NCI-H2107 treated with DMSO at 0.1 percent for 48 hours (cell line): ENCODE measurements at regions not wholly inside any gene's neighbourhood (a gene's known extent, or its start where the extent isn't known, plus 50 kb on each side); places are given as distances from the start of the nearest gene placed in this dataset.
"Not testable (repeated sequence)": the region's sequence is repeated elsewhere in the genome, so short reads cannot be mapped to it uniquely, and the experiment has no call there.

Experiments
- DNase-seq: peaks from one replicate; lab custom pipeline; 2025; ENCODE audit not compliant: unreplicated experiment; lab: John Stamatoyannopoulos, UW

DNA sequence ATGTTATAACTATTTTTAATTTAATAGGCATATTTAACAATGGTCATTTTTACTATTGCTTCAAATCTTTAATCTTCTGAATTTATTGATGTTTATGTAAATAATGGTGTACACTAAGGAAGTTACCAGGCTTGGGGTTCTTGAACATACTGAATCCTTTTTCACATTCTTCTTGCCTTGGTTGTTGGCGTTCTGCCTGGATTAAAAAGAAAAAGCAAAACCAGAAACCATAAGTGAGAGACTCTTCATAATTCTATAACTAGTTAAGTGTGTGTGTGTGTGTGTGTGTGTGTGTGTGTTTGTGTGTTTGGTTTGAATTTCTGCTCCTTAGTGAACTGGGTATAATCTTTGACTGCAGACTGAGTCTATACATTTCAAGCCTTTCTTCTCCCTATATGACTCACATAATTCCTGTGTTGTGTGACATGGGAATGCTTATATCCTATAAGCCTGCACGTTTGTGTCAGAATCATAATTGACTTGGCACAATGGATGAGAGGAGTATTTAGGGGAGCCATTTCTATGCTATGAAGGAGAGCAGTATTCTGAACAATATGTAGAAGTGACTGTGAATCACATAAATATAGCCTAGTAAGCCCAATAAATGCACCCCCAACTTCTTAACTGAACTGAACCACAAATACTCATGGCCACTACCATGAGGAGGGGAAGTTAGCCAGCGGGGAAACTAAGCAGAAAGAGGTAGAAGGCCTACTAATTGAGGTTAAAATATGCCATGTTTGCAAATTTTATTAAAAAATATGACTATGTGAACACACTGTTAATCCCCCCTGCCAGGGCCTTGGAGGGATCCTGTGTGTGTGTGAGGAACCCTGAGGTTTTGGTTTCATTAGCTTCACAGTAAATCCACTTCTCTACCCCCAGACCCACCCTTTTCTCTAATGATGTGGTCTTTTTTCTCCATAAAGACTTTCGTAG lies 425.5 kb downstream of the BCKDHB start:
- no peak for DNase-seq

DNA sequence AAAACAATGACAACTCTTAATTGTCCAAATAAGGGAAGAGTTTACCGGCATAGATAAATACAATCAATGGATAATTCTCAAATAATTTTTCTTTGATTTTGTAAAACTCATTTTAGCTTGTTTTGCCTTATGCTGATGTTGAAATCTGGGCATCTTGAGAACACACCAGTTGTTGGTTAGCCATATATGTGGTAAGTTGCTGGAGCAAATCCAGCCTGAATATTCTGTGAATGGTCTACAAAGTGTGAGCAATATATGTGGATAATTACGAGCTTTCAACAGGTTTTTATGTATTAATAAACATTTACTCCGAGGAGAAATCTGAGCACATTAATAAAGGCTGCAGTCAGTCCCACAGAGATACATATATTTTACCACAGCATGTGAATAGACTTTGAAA lies 423.6 kb downstream of the BCKDHB start:
- no peak for DNase-seq

DNA sequence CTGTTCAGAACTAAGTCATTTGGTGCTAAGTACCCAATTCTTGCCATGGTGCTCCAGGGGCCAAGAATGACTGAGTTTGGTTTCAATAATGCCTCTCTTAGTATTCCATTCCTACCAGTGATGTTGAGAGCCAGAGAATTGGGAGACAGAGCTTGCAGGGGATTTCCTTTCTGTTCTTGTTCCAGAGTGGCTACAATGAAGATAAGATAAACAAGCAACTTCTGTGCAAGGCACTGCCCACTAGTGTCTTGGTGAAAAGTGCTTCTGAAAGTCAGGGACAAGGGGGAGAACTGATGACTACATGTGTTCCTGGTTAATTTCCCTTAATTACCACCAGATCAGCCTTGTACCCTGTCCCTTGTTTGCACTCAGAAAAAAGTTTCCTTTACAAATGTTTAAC lies 421.6 kb downstream of the BCKDHB start:
- DNase-seq, result no peak

DNA sequence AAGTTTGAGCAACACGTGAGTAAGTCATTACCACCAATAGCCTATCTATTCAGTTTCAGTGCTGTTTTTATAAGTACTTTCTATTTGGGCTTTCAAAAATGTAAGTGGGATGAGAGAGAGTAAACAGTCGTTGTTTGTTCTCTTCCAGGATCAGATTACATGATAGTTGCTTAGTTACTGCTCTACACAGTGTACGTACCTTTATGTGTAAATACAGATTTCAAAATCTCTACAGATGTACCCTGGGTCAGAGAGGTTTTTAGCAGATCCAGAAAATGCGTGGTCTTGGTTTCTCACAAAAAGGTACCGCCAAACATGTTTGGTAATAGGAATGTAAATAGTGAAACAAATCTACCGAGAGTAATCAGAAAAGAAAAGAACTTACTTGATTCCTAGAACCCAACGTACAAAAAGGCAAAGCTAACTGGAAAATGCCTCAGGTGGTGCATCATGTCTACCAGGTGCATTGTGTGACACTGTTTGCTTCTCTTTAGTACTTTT lies 421.1 kb downstream of the BCKDHB start:
- peak; percentile 94 for DNase-seq

DNA sequence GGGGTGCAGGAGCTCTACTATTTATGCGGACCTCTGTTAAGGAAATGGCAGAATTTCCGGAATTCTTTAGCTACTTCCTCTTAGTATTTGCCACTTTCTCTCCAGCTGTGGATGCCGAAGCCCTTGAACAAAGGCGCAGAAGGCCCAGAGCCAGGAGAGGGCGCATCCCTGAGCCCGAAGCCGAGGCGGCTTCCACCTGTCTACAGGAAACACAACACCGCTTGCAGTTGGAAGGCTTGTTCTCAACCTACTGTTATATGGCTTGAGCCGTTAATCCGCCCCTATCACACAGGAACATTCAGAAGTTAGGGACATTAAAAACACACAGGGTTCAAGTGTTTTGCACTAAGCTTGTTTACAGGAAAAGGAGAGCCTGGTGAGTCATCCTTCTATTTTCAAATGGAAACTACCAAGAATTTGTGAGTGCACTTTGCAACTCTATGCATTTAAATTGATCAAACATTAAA lies 417.1 kb downstream of the BCKDHB start:
- peak; percentile 66 for DNase-seq

DNA sequence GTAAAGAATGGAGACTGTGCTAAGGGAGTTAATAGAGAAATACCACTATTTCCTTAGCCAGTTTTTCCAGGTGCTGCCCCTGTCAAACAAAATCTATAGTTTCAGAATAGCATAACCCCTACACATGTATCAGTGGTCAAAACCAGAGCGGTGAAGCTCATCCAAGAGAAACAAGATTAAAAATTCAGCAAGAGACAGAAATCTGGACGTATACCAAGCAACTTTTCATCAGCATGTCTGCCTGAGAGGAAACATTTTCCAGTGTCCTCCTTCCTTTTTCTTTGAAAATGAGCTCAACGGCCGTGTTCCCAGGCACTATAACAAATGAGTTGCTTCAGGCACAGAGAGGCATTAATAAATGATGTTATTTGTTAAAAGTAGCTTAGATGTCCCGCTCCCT lies 416.5 kb downstream of the BCKDHB start:
- DNase-seq, result no peak

DNA sequence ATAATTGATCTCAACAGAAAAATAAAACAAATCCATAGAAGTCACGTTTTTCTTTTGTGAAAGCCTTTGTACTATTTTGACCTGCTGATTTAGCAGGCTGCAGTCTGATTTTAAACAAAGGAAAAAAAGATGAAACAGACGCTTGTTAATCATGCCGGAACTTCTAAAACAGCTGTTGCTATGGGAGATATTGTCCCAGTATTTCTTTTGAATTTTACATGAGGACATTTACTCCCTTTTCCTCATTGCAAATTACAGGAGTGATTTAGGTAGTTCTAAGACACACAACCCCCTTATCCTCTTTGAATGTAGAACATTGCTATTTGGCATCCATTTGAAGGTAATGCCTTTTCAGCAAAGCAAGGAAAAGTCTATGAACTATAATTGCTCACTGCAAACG lies 416.1 kb downstream of the BCKDHB start:
- no peak for DNase-seq

DNA sequence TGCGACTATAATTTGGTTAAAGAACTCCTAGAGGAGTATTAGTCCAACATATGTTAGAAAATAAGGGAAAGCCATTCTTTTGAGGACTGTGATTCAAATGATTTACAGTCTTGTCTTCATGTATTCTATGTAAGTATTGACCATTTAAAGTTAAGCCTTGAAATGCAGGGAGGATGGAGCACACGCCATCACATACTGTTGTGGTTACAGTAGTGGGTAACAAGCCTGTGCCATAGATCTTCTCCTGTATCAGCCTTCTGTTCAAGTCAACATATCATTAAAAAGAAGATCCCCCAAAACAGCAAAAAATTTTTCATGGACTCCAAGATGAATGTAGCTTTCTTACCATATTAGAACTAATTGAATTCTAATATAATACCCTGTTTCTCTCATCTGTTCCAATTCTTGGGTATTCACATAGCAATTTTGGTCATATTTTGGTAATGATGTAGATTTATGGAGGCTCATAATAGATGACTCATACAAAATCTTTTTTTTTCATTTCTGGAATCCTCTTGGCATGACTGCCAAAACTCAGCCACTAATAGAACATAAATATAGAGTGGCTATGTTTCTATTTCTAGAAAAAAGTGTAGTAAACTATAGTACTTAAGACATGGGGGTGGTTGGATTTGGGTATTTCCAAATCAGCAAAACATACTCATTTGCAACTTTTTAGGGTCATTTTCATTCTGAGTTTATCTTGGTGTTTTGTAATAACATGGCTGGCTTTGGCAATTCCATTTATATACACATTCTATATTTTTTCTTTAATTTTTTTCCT lies 413.5 kb downstream of the BCKDHB start:
- DNase-seq, result no peak

DNA sequence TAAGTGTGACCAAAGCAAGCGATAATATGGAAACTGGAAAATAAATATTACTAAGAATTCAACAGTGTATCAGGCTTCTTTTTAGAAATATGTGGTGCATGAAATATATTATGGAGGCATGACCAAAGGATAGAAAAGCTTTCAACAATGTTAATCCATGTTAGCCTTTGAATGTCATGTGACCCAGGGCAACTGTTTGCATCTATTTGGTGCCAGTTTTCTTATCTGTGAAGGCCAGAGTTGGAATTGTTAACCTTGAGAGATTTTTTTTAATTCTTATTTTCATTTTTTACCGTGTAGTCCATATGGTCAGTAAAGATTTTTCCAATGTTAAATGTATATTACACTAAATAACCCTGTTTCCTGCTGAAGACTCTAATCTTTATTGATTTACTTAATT lies 411.1 kb downstream of the BCKDHB start:
- DNase-seq, result no peak

DNA sequence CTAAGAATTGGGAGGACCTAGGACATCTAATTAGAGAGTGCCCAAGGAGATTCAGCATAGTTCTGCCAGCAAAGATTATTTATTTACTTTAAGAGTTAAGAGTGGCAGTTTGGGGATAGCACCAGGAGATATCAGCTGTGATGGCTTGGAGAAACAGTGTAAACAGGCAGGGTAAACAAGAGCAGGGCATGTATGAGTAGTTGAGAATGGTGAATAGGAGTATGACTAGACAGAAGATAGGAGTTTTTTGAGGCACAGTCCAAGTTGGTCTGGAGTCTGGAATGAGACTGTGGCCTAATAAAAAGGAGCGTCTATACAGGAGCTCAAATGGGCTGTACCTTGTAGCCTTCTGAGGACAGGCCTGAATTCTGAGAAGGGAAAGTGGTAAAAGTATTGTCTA lies 404.1 kb downstream of the BCKDHB start:
- DNase-seq, result not testable (repeated sequence)

DNA sequence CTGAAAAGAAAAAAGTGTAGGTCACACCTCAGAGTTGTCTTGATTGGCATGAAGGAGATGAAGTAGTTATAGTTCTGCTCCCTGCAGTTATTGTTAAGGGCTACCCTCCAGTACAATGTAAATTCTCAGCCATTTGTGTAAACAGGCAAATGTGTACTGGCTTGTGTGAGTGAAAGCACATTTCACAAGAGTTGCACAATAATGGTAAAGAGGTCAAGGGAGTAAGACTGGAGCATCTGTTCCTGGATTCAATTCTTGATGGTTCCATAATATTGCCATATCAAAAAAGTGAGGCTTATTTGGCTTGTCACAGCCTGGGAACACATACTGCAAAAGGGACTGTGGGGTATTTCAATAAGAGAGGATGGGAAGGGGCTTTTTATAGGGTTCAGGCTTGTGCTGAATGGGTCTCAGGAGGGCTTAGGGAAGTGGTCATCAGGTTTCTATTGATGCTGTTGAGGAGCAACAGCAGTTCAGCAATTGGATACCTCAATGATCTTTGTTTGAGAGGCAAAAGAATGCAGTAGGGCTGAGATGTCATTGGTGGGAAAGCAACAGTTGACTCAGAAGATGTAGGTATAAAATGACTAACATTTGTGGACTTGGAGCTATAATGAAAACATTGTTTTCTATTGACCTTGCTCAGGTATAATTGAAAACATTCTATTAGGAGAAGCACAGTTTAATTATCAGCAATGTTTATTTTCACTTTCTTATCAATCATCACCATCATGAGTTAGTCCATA lies 402.6 kb downstream of the BCKDHB start:
- no peak for DNase-seq

DNA sequence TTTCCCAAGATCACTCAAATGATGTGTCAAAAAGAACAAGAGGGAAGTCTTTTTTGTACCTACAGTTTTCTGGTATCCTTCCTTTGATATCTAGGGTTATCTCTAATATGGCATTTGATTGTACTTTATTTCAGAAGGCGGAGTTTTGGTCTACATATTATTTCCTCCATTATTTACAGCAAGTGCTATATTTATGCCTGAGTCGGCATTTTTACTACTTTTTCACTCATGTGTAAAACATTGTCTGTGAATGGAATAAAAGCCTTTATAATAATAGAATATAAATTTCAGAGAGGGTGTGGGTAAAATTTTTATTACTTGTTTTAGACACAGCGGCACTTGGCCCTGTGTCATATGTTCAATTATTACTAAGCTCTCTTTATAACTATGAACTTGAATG lies 398.4 kb downstream of the BCKDHB start:
- DNase-seq, result no peak

DNA sequence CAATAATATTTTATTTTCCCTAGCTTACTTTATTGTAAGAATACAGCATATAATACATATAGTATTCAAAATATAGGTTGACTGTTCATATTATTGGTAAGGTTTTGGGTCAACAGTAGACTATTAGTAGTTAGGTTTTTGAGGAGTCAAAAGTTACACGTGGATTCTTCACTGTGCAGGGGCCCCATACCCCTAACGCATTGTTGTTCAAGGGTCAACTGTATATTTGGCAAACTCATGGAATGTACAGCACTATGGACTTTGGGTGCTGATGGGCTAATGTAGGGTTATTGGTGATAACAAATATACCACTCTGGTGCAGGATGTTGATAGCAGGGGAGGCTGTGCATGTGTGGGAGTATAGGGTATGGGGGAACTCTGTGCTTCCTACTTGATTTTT lies 397.2 kb downstream of the BCKDHB start:
- DNase-seq, result no peak

DNA sequence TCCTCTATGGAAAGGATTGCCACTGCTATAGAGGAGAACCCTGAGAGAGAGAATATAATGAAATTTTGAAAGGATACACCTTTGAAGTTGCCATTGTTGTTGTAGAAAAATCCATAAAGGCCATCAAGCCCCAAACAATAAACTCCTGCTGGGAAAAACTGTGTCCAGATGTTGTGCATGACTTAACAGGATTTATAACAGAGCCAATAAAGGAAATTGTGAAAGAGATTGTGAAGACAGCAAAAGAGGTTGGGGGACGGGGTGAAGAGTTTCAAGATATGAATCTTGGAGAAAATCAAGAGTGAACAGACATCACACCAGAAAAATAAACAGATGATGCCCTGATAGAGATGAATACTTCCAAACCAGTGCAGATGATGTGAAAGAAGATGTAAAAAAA lies 396.4 kb downstream of the BCKDHB start:
- no peak for DNase-seq

DNA sequence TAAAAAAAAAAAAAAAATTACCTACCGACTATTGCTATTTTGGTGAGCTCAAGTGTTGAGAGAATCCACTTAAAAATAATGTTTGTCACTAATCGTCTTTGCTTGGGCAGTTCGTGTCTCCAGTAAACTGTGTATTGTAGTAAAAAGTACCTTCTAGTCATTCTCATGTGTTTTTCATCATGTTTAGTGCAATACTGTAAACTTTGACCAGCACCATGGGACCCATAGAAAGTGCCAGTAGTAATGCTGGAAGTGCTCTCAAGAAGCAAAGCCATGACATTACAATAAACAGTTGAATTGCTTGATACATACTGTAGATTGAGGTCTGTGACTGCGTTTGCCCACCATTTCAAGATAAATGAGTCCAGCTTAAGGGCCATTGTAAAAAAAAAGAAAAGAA lies 395.2 kb downstream of the BCKDHB start:
- DNase-seq, result no peak

DNA sequence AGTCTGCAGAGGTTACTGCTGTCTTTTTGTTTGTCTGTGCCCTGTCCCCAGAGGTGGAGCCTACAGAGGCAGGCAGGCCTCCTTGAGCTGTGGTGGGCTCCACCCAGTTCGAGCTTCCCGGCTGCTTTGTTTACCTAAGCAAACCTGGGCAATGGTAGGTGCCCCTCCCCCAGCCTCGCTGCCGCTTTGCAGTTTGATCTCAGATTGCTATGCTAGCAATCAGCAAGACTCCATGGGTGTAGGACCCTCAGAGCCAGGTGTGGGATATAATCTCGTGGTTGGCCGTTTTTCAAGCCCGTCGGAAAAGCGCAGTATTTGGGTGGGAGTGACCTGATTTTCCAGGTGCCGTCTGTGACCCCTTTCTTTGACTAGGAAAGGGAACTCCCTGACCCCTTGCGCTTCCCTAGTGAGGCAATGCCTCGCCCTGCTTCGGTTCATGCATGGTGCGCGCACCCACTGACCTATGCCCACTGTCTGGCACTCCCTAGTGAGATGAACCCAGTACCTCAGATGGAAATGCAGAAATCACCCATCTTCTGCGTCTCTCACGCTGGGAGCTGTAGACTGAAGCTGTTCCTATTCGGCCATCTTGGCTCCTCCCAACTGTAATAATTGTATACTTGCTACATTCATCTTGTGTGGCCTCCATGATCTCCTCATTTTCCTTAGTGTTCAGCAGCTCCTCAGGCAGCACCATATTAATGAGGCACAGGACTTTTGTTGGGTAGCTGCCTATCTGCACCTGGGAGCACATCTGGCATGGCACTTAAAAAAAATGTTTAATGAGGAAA lies 391.4 kb downstream of the BCKDHB start:
- DNase-seq, result not testable (repeated sequence)

DNA sequence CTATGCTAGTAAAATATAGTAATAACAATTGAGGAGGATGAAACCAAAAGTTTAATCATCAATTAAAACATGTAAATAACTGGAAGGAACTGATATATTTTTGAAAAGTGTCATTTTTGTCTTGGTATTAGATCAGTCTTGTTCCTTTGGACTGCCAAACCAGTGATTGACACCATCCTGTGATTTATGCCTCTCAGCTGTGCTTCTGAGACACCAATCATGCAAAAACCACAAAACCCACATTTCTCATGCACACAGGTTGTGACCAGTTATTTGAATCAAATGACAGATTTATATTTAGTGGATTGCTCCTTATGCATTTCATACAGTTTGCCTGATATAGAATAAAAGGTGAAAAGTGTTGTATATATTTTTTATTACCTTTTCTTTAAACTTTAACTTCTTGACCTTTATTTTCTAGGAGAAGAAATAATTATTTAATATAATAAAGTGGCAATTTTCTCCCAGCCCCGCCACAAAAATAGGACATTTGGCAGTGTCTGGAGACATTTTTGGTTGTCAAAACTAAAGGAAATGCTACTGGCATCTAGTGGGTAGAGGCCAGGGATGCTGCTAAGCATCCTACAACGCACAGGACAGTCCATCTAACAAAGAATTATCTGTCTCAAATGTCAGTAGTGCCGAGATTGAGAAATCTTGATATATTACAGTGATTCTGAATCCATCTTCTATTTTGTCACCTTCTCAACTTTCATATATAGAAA lies 383.6 kb downstream of the BCKDHB start:
- no peak for DNase-seq

DNA sequence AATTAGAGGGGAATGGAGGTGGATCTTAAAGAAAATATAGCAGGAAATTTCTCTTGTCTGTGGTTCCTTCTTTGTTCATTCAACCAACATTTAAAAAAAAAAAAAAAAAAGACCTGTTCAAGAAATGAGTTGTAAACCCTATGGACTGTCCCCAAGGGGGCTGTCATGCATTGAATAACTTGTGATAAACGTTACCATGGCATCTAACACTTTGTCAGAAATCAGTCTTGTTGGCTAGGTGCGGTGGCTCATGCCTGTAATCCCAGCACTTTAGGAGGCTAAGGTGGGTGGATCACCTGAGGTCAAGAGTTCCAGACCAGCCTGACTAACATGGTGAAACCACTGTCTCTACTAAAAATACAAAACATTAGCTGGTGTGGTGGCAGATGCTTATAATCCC lies 381.7 kb downstream of the BCKDHB start:
- no peak for DNase-seq

DNA sequence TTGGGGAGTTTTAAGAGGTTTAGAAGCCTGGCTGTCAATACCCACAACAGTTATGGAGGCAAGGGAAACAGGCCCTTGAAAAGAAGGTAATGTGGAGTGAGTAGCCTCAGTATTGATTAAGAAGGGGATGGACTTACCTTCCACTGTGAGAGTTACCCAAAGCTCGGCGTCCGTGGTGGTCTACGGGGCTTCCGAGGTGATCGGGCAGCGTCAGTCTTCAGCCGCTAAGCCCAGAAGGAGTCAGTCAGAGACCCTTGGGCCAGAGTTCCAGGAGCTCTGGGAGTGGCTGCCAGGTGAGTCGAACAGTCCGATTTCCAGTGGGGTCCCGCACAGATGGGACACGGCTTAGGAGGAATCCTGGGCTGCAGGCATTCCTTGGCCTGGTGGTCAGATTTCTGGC lies 379.0 kb downstream of the BCKDHB start:
- DNase-seq, result not testable (repeated sequence)

DNA sequence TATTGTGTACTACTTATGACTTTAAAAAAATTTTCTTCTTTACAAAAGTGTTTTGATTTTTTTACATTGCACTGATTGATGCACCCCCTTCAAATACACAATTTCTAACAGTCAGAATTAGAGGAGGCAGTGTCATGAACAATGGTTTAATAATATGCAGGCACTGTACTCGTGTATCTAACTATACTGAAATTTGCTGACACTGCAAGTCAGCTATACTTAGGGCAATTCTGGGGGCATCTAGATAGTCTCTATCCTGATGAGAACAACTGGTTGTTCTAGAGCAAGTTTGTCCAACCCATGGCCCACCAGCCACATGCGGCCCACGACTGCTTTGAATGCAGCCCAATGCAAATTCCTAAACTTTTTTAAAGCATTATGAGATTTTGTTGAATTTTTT lies 375.6 kb downstream of the BCKDHB start:
- DNase-seq, result no peak
